Effector memory CD4-positive, alpha-beta T cell (primary cell): ENCODE measurements at regions not wholly inside any gene's neighbourhood (a gene's known extent, or its start where the extent isn't known, plus 50 kb on each side); places are given as distances from the start of the nearest gene placed in this dataset.

Experiments used
- DNase-seq, 3 donors: peaks; one replicate each; pipeline ENCODE4 v3.0.0-alpha.2; 2020
- H3K27ac ChIP-seq: 2 replicates; pipeline ENCODE4 v1.7.0; 2013; ENCODE audit warnings: mild to moderate bottlenecking, low read length, moderate library complexity; ENCODE audit not compliant: insufficient read depth, poor library complexity, severe bottlenecking
- H3K27me3 ChIP-seq: replicated peaks from 2 replicates; pipeline ENCODE4 v1.7.0; 2013; ENCODE audit warnings: mild to moderate bottlenecking, low read length; ENCODE audit not compliant: insufficient read depth, control insufficient read depth, poor library complexity, severe bottlenecking
- H3K36me3 ChIP-seq: 2 replicates; pipeline ENCODE4 v1.7.0; 2013; ENCODE audit warnings: mild to moderate bottlenecking, low read length, moderate library complexity; ENCODE audit not compliant: control insufficient read depth, insufficient read depth
- H3K4me1 ChIP-seq: 2 replicates; pipeline ENCODE4 v1.7.0; 2013; ENCODE audit warnings: low read length, mild to moderate bottlenecking; ENCODE audit not compliant: control insufficient read depth, insufficient read depth, poor library complexity, severe bottlenecking
- H3K4me3 ChIP-seq: 2 replicates; pipeline ENCODE4 v1.7.0; 2013; ENCODE audit warnings: low read length, low read depth, mild to moderate bottlenecking; ENCODE audit not compliant: insufficient read depth, poor library complexity, severe bottlenecking
- H3K9me3 ChIP-seq: 2 replicates; pipeline ENCODE4 v1.7.0; 2013; ENCODE audit warnings: mild to moderate bottlenecking, low read length, moderate library complexity; ENCODE audit not compliant: control insufficient read depth

DNA sequence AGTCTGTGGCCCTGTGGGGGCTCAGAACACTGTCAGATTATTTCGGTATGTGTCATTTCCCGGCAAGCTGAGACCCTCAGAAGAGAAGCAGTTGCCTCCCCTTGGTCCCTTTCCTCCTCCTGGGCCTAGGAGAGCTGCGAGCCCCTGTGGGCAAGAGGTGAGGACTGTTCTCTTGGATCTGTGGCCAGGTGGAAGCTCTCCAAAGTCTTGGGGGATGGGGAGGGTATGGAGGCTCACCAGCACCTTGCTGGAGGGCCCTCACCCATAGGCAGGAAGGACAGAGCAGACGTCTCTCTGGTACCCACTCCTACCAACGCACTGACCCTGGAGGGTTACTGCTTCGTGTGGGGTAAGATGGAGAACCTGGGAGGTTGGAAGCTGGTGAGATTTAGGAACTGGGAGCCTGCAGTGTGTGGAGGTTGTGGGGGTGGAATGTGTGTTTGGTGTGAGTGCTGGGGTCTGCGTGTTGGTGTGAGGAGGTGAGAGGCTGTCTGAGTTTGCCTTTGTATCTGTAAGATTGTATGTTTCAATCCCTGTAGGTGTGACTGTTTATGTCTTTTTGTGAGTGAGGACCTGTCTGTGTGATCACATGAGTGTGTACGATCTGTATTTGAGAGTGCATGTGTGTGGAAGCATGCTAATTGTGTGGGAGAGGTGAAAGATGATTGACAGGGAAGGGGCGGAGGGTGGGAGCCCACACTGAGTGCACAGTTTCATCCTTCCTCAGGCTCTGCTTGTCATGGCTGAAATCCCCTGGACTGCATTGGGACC is 52.4 kb upstream of the PSD2 start:
- Histone ChIP-seq H3K4me3 (no peak overlapping the region), H3K27me3 (peaks cover 9% of the 10 kb centered on the region), H3K27ac (no peak overlapping the region), H3K36me3 (no peaks in the 10 kb centered on the region), H3K4me1 (peaks cover 20% of the 10 kb centered on the region), H3K9me3 (no peaks in the 10 kb centered on the region)
- DNase-seq: no peak

DNA sequence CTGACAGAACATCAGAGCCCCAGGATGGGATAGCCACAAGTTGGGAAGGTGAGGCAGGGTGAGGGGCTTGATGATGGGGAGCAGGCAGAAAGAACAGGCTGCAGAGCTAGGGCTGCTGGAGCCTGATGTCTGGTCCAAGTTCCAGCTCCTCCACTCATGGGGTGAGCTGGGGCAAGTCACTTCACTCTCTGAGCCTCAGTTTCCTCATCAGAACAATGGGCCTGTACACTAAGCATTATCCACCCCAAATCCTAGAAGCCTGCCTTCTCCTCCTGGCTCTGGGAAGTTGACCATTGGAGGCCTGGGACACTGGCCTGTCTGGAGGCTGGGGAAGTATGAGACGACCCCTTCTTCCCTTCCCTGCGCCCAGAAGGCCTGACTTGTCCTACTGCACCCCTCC is 51.8 kb upstream of the PSD2 start:
- DNase-seq: no peak
- Histone ChIP-seq H3K27me3 (peaks cover 15% of the 10 kb centered on the region), H3K36me3 (no peaks in the 10 kb centered on the region), H3K4me3 (no peak overlapping the region), H3K4me1 (peaks cover 24% of the 10 kb centered on the region), H3K9me3 (no peaks in the 10 kb centered on the region), H3K27ac (no peak overlapping the region)

DNA sequence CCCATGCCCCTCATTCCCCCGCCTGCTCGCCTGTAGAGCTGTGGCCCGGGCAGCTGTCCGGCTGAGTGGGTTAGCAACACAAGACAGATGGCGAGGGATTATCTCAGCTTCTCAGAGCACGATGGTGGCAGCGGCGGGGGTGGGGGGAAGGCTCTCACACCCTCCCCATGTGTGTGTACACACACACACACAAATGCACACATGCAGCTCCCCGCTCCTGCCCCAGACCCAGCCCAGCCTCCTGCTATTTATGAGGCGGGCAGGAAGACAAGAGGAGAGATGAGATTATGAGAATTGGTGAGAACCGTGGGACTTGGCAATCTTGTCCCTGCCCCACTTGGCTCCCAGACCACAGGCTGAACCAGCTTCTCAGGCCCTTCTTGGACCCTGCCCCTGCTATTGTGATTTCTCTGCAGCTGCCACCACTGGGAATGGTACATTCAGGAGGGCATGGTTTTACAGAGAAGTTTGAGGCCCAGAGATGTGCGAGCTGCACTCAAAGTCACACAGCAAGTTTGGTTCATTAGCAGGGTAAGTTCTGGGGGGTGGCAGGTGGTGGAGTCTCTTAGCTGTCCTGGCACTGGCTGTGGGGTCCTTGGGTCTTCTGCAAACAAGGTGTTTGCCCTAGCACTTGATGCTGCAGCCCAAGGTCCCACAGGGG is 51.0 kb upstream of the PSD2 start:
- no peaks in the 10 kb centered on the region for H3K9me3 ChIP-seq
- DNase-seq: no peak
- H3K4me1 ChIP-seq: peaks cover 24% of the 10 kb centered on the region
- H3K36me3 ChIP-seq: no peaks in the 10 kb centered on the region
- H3K27me3 ChIP-seq: peaks cover 17% of the 10 kb centered on the region
- no peak overlapping the region for H3K4me3 ChIP-seq
- H3K27ac ChIP-seq: no peak overlapping the region

DNA sequence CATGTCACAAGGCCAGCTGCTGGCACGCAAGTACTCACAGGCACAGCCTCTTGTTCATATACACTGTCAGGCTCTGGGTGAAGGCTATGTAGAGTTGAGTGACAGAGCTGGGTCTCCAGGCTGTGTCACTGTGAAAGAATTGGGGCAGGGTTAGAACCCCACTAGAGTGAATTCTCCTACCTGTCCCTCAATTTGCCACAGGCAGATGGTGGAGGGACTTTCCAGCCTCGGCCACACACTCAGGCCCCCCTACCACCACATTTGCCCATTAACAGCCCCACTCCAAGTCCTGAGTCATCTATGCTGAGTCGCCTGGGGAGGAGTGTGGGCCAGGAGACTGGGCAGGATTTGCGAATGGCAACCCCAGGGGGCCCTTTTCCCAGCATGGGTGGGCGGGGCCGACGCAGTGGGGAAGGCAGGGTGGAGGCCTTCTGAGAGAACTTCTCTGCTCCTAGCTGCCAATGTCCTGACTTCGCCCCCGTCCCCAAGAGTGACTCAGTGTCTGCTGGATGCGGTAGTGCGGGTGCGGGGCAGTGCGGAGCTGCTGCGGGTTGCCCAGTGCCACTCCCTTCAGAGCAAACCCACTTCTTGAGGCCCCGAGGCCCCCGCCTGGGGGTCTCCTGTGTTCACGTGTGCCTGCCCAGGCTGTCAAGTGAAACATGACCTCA is 50.3 kb upstream of the PSD2 start:
- H3K4me1 ChIP-seq: peaks cover 24% of the 10 kb centered on the region
- no peak overlapping the region for H3K4me3 ChIP-seq
- no peak for DNase-seq

DNA sequence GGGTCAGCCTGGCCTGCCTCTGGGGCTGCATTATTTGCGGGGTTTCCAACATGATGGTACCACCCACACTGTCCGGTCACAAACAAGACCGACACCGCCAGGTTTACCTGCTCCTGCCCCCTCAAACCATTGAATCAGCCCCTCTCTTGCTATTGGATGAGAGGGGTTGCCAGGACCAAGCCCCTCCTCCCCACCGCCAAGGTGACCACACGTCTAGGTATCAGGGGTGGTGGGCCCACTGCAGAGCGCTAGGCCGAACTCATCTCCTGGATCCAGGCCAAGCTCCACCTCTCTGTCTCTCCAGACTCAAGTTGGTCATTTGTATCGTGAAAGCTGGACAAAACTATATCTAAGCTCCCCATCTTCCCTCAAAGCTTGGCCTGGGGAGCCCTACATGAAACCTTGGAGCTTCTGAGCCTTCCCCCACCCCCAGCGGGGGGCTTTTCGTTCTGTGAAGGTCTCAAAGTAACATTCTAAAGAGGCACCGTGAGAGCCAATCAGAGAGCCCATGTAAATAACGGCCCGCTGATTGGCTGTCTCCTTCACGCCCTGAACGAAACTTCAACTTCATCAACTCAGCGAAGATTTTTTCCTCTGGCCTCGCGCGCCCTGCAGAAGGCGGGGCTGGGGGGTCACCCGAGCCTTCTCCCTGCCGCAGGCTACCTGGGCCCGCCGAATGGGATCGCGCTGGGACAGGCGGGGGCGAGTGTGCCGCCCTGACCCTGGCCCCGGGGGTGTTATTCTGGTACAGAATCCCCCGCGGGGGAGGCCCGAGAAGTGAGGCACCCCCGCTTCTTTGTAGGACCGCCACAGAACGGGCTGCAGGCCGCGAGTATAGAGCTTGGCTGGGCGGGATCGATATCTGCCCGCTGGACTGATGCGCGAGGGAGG is 49.6 kb upstream of the PSD2 start:
- H3K4me3 ChIP-seq: peak overlapping the region; percentile 77
- peaks cover 24% of the 10 kb centered on the region for H3K4me1 ChIP-seq
- no peaks in the 10 kb centered on the region for H3K36me3 ChIP-seq
- no peaks in the 10 kb centered on the region for H3K9me3 ChIP-seq
- H3K27me3 ChIP-seq: peaks cover 17% of the 10 kb centered on the region
- peak in 2 of 3 donors; percentile 20 to 22 for DNase-seq
- no peak overlapping the region for H3K27ac ChIP-seq

More for the DNA sequence above, 50.3 kb upstream of the PSD2 start:
- Histone ChIP-seq H3K27ac (no peak overlapping the region), H3K36me3 (no peaks in the 10 kb centered on the region), H3K27me3 (peaks cover 17% of the 10 kb centered on the region), H3K9me3 (no peaks in the 10 kb centered on the region)
